GM18861 (cell line): ENCODE measurements at regions not wholly inside any gene's neighbourhood (a gene's known extent, or its start where the extent isn't known, plus 50 kb on each side); places are given as distances from the start of the nearest gene placed in this dataset.
A peak's percentile ranks its signal among the peaks of the same experiment; 100 is the strongest.
"Not testable (repeated sequence)": the region's sequence is repeated elsewhere in the genome, so short reads cannot be mapped to it uniquely, and the experiment has no call there.

Experiments
- ATAC-seq: cut with Tn5 transposase; IDR thresholded peaks from one replicate; pipeline ENCODE4 v1.9.1; 2021; ENCODE audit not compliant: unreplicated experiment

DNA sequence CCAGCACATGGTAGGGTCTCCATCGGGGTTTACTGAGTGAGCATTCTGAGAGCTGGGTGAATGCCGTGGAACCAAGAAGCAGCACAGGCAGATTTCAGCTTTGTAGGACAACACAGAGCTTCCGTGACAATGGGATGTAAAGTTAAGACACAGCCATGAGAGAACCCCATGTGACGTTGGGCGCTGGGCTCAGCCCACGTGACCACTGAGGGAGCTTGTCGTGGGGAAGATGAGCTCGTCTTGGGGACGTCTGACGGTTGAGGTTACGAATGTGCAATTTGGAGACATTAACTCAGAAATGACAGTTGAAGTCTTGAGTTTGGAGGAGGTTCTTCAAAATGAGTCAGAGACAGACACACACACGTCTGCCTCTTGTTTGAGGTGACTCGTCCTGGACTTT lies 51.5 kb upstream of the MUC20 start:
- ATAC-seq = not testable (repeated sequence)

DNA sequence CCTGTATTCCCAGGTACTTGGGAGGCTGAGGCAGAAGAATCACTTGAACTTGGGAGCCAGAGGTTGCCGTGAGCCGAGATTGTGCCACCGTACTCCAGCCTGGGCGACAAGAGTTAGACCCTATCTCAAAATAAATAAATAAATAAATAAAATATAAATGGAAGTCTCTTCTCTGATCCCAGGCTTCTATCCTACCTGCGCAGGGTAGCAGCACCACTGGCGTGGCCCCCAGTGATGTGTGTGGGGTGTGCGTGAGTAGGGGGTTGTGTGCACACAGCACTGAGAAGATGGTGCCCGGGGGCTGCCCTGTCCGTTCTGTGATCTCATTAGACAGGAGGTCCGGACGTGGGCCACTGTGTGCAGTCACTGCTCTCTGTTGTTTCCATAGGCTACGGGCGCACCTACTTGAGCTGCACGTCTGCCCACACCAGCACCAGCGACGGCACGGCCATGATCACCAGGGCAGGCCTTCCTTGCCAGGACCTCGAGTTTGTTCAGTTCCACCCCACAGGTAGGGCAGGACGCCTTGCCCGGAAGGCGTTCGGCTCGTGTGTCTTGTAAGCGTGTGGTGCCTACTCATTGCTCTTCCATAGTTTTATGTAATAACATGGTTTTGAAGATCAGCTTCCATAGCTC lies 52.5 kb upstream of the MUC20 start:
- ATAC-seq = not testable (repeated sequence)

DNA sequence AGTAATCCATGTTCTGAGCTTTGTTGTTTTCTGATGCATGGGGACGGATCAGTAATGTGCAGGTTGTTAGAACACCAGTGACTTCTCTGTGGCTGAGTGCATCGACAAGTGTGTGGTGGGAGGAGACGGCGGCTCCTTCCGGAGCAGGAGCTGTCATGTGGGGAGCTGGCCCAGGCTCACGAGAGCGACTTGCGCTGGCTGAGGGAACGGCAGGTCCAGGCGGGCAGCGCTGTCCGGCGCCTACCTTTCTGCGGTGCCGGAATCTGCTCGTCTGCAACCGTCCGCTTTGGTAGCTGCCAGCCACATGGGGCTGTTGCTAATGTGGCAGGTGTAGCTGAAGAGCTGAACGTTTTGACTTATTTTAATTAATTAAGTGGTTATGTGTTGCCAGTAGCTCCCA lies 55.5 kb upstream of the MUC20 start:
- ATAC-seq = not testable (repeated sequence)

GRCh38 chr3:195664131-195664530 lies 56.6 kb upstream of the MUC20 start:
- ATAC-seq = not testable (repeated sequence)

GRCh38 chr3:195659136-195659533 lies 61.6 kb upstream of the MUC20 start:
- ATAC-seq = not testable (repeated sequence)

DNA sequence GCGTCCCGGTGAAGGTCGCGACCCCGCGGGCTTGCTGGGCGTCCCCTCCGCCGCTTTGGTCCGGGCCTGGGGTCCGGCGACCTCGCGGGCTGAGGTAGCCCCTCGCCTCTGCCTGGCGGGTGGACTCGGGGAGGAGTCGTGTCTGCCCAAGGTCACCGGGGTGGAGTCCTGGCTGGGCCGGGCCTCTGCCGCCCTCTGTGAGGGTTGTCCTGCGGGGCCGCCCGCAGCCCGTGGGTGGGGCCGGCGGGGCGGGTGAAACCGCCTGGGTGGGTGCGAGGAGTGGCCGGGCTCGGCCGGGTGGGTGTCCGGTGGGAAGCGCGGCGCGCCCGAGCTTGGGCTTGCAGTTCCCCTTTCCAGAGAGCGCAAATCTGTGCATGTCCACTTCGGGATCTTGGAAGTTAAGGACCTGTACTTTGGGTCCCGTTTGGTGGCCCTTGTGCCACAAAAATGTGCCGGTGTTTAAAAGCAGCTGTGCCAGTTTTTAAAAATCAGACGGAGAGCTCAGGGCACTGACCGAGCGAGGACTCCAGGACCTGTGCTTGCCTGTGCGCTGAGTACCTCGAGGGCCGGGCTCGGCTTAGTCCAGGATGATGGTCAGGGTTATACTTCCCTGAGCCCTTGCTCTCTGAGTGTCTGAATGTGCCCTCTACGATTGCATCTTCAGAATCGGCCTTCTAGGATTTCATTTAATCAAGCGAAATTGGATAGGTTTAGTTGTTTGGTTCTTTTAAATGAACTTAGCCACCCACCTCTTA lies 62.2 kb upstream of the MUC20 start:
- ATAC-seq = peak; percentile 21

DNA sequence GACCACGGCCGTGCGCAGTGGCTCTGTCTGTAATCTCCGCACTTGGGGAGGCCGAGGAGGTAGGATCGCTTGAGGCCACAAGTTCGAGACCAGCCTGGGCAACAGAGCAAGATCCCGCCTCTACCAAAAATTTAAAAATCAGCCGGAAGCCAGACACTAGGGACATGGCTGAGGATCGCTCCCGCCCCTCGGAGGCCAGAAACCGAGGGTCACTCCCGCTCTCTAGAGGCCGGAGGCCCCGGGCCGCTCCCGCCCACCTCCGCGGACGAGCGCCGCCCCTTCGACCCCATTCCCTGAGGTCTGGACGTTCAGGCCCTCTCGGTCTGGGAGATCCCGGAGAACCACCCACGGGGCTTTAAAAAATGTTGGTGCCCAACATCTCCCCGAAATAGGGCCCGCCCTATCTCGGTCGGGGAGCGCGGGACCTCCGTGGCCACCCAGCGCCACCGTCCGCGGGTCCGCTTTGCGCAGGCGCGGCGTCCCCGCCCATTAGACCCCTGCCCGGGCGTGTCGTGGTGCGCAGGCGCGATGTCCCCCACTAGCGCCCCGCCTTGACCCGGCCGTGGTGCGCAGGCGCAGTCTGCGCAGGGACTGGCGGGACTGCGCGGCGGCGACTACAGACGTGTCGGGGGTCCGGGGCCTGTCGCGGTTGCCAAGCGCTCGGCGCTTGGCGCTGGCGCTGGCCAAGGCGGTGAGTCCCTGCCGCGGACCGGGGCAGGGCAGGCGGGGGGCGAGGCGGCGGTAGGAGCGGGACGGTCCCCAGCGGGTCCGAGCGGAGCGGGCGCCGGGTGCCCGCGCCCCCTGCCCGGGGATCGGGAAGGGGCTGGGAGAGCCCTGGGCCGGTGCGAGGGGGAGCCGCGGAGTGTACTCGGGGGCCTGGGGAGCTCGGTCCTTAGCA lies 63.1 kb upstream of the MUC20 start:
- peak; percentile 69 for ATAC-seq

- not testable (repeated sequence) for ATAC-seq
Observed at GRCh38 chr3:195656091-195656490, 64.7 kb upstream of the MUC20 start.

- not testable (repeated sequence) for ATAC-seq
Observed at GRCh38 chr3:195654746-195655145, 66.0 kb upstream of the MUC20 start.

- ATAC-seq = not testable (repeated sequence)
Observed at GRCh38 chr3:195654138-195654537, 66.6 kb upstream of the MUC20 start.

GRCh38 chr3:195653641-195654040 lies 67.1 kb upstream of the MUC20 start:
- ATAC-seq = not testable (repeated sequence)

DNA sequence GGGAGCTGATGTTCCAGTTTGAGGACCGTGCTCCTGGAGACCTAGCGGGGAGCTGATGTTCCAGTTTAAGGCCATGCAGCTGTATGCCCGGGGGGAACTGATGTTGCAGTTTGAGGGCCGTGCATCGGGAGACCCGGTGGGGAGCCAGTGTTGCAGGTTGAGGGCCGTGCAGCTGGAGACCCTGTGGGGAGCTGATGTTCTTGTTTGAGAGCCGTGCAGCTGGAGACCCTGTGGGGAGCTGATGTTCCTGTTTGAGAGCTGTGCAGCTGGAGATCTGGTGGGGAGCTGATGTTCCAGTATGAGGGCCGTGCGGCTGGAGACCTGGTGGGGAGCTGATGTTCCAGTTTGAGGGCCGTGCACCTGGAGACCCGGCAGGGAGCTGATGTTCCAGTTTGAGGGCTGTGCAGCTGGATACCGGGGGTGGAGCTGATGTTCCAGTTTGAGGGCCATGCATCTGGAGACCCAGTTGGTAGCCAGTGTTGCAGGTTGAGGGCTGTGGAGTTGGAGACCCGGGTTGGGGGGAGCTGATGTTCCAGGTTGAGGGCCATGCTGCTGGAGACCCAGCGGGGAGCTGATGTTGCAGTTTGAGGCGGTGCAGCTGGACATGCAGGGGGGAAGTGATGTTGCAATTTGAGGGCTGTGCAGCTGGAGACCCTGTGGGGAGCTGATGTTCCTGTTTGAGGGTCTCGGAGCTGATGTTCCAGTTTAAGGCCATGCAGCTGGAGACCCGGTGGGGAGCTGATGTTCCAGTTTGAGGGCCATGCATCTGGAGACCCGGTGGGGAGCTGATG lies 64.4 kb upstream of the APOD start:
- ATAC-seq = not testable (repeated sequence)

DNA sequence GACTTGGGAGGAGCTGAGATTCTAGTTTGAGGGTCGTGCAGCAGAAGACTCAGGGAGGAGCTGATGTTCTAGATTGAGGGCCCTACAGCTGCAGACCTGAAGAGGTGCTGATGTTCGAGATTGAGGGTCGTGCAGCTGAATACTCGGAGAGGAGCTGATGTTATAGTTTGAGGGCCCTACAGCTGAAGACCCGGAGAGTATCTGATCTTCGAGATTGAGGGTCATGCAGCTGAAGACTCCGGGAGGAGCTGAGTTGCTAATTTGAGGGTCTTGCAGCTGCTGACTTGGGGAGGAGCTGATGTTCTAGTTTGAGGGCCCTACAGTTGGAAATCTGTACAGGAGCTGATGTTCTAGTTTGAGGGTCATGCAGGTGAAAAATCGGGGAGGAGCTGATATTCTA lies 62.1 kb upstream of the APOD start:
- not testable (repeated sequence) for ATAC-seq

DNA sequence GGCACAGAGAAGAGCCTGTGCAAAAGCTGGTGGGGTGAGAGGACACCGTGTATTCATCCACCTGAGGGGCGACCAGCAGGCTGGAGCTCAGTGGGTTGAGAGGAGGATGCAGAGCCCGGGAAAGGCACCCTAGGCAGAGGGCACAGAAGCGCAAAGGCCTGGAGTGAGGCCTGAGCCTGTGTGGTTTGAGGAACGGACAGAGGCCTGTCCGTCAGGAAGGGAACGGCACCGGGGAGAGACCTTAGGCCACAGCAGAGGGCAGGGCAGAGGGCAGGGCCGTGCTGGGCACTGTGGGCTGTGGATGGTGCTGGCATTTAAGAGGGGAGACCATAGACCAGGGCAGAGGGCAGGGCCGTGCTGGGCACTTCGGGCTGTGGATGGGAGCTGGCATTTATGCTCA lies 59.5 kb upstream of the APOD start:
- not testable (repeated sequence) for ATAC-seq

DNA sequence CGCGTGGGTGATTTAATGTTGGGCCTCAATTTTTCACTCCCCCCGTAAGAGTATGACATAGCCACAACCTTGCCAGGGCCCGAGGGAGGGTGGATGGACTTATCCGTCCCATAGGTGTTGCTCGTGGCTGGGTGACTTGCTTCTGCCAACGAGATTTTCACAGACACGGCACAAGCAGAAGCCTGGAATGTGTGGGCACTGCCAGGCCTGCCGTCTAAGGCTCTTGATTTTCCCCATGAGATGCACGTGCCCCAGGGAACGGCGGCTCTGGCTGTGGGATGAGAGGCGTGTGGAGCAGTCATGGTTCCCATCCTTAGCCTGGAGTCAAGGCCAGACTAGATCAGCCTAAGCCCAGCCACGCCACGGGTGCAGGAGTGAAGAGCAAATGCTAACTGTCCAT lies 58.6 kb upstream of the APOD start:
- ATAC-seq = not testable (repeated sequence)

DNA sequence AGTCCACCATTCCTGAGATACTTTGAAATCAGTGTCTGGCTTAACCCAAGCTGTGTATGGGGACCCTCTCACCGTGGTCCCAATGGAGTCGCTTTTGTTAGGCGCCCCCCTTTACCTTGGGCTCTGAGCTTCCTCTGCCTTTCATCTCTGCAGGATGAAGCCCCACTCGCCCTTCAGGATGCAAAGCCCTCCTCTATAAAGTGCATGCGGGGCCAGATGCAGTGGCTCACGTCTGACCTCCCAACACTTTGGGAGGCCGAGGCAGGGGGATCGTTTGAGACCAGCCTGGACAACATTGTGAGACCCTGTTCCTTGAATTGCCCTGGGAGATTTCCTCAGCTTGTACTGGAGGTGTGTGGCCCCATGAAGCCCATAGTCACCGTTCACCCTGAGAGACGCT lies 54.7 kb upstream of the APOD start:
- ATAC-seq = not testable (repeated sequence)

DNA sequence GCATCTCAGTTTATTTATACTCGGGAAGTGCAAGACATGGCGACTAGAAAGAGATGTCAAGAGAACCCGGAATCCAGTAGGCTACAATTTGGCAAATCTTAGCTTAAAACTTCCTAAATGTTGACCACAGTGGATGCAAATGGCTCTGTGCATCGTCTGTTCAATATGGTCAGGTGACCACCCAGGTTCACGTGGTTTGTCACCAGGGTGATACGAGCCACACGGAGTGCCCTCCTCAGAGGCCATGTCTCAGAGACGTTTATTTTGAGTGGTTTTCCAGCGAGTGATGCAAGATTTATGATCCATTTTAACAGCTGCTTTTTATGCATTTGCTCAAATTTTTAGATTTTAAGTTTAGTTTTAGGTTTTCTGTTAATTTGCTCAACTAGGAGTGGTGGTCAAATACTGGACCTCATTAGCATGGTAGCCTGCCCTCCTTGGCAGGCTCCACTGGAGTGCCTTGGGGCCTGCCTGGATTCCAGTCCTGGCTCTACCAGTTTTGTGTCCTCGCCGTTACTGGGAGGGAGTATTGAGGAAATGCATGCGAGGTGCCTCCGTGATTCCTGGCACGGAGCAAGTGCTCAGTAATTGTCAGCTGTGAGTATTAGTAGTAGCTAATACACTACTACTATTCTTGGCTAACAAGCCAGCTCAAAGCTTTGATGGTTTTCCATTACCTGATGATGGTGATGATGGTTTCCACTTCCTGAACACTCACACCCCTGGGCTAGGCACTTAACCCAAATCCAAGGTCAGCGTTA lies 53.9 kb upstream of the APOD start:
- ATAC-seq = not testable (repeated sequence)

DNA sequence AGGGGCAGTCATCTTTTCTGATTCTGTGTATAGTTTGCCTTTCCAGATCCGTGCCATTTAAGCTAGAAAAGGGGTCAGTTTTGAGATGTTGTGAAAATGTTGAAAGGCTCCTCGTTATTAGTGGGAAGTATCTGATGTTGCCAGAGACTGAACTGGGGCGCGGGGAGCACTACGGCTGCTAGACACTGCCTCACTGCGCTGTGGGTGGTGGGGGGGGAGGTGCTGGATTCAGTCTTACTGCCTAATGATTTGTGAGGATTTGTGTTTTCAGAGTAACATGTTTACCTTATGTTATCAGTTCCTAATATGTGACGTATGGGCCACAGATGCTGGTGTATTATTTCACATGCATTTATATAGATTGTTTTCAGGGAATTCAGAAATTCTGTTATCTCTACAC lies 53.3 kb upstream of the APOD start:
- not testable (repeated sequence) for ATAC-seq

GRCh38 chr3:195635898-195636685 lies 52.4 kb upstream of the APOD start:
- not testable (repeated sequence) for ATAC-seq
